IMR-90 (cell line): ENCODE measurements at regions not wholly inside any gene's neighbourhood (a gene's known extent, or its start where the extent isn't known, plus 50 kb on each side); places are given as distances from the start of the nearest gene placed in this dataset.

Source experiments
- BHLHE40 ChIP-seq: fragments of 150-350 bp; IDR thresholded peaks from 2 replicates; pipeline ENCODE4 v1.6.1; 2016; ENCODE audit warnings: mild to moderate bottlenecking, low read depth, low read length
- CEBPB ChIP-seq: IDR thresholded peaks from 2 replicates; pipeline ENCODE4 v1.6.1; 2012; ENCODE audit warnings: low read depth, low read length, improper control_type of control experiment
- CHD1 ChIP-seq: IDR thresholded peaks from 2 replicates; pipeline ENCODE4 v1.6.1; 2012; ENCODE audit warnings: low read depth, low read length, improper control_type of control experiment
- FOS ChIP-seq: fragments of 150-350 bp; IDR thresholded peaks from 2 replicates; pipeline ENCODE4 v1.6.1; 2016; ENCODE audit warnings: low read depth, low read length
- MAFK ChIP-seq: IDR thresholded peaks from 2 replicates; pipeline ENCODE4 v1.6.1; 2012; ENCODE audit warnings: low read depth, low read length, improper control_type of control experiment
- MAZ ChIP-seq: IDR thresholded peaks from 2 replicates; pipeline ENCODE4 v1.6.1; 2012; ENCODE audit warnings: low read depth, mild to moderate bottlenecking, low read length, improper control_type of control experiment, moderate library complexity, borderline replicate concordance
- POLR2A ChIP-seq: IDR thresholded peaks from 2 replicates; pipeline ENCODE4 v1.6.1; 2012; ENCODE audit warnings: mild to moderate bottlenecking, low read depth, low read length
- RAD21 ChIP-seq: IDR thresholded peaks from 2 replicates; pipeline ENCODE4 v1.6.1; 2012; ENCODE audit warnings: low read length, improper control_type of control experiment
- RCOR1 ChIP-seq: IDR thresholded peaks from 2 replicates; pipeline ENCODE4 v1.6.1; 2012; ENCODE audit warnings: mild to moderate bottlenecking, low read length, improper control_type of control experiment; ENCODE audit not compliant: insufficient replicate concordance
- SMC3 ChIP-seq: fragments of 150-350 bp; IDR thresholded peaks from 2 replicates; pipeline ENCODE4 v1.6.1; 2016; ENCODE audit warnings: low read depth, mild to moderate bottlenecking, antibody characterized with exemption, low read length, moderate library complexity
- TF ChIP-seq, protein P1 (sequence below): conservative IDR thresholded peaks from 2 replicates; pipeline ENCODE4 v1.5.1; 2012; ENCODE audit warnings: mild to moderate bottlenecking, low read depth, low read length, improper control_type of control experiment
- TF ChIP-seq, protein P2 (sequence below): fragments of 150-350 bp; IDR thresholded peaks from 2 replicates; pipeline ENCODE4 v1.6.1; 2017; ENCODE audit warnings: mild to moderate bottlenecking, antibody characterized with exemption, low read length, low read depth
- TF ChIP-seq, protein P3 (sequence below): fragments of 150-350 bp; IDR thresholded peaks from 2 replicates; pipeline ENCODE4 v1.6.1; 2016; ENCODE audit warnings: low read depth, mild to moderate bottlenecking, low read length, moderate library complexity, borderline replicate concordance

DNA sequence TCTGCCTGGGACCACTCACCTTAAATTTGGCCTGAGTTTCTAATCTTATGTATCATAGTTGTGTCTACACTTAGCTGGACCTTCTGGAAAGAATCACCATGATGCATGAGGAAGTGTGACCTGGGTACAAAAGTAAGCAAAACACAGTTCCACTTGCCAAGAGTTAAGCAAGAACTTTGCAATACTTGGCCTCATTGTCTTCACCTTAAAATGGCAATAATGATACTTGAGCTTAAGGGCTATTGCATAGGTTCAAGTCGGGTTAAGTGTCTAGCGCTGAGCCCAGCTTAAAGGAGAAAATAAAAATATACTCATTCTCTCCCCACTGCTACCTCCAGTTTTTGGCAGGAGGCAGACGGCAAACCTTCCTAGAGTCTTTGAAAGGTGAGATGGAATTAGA, 133.9 kb upstream of the BMPER start:
- TF ChIP-seq, protein P1, sequence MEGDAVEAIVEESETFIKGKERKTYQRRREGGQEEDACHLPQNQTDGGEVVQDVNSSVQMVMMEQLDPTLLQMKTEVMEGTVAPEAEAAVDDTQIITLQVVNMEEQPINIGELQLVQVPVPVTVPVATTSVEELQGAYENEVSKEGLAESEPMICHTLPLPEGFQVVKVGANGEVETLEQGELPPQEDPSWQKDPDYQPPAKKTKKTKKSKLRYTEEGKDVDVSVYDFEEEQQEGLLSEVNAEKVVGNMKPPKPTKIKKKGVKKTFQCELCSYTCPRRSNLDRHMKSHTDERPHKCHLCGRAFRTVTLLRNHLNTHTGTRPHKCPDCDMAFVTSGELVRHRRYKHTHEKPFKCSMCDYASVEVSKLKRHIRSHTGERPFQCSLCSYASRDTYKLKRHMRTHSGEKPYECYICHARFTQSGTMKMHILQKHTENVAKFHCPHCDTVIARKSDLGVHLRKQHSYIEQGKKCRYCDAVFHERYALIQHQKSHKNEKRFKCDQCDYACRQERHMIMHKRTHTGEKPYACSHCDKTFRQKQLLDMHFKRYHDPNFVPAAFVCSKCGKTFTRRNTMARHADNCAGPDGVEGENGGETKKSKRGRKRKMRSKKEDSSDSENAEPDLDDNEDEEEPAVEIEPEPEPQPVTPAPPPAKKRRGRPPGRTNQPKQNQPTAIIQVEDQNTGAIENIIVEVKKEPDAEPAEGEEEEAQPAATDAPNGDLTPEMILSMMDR: no peak
- TF ChIP-seq POLR2A (no peak), RAD21 (no peak), MAFK (no peak), BHLHE40 (no peak), MAZ (no peak), FOS (no peak), CHD1 (no peak), RCOR1 (no peak), CEBPB (no peak), SMC3 (no peak)
- TF ChIP-seq, protein P2, sequence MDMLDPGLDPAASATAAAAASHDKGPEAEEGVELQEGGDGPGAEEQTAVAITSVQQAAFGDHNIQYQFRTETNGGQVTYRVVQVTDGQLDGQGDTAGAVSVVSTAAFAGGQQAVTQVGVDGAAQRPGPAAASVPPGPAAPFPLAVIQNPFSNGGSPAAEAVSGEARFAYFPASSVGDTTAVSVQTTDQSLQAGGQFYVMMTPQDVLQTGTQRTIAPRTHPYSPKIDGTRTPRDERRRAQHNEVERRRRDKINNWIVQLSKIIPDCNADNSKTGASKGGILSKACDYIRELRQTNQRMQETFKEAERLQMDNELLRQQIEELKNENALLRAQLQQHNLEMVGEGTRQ: no peak
- TF ChIP-seq, protein P3, sequence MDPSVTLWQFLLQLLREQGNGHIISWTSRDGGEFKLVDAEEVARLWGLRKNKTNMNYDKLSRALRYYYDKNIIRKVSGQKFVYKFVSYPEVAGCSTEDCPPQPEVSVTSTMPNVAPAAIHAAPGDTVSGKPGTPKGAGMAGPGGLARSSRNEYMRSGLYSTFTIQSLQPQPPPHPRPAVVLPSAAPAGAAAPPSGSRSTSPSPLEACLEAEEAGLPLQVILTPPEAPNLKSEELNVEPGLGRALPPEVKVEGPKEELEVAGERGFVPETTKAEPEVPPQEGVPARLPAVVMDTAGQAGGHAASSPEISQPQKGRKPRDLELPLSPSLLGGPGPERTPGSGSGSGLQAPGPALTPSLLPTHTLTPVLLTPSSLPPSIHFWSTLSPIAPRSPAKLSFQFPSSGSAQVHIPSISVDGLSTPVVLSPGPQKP: no peak
